Ishikawa (cell line): ENCODE measurements at regions not wholly inside any gene's neighbourhood (a gene's known extent, or its start where the extent isn't known, plus 50 kb on each side); places are given as distances from the start of the nearest gene placed in this dataset.

Source experiments
- CEBPB ChIP-seq: IDR thresholded peaks from 2 replicates; pipeline ENCODE4 v1.6.1; 2012
- EP300 ChIP-seq: IDR thresholded peaks from 2 replicates; pipeline ENCODE4 v1.6.1; 2012; ENCODE audit warnings: borderline replicate concordance
- FOXM1 ChIP-seq: IDR thresholded peaks from 2 replicates; pipeline ENCODE4 v1.6.1; 2012; ENCODE audit warnings: low read depth, borderline replicate concordance
- RAD21 ChIP-seq: IDR thresholded peaks from 2 replicates; pipeline ENCODE4 v1.6.1; 2012; ENCODE audit warnings: low read depth
- REST ChIP-seq: IDR thresholded peaks from 2 replicates; pipeline ENCODE4 v1.6.1; 2012; ENCODE audit warnings: low read depth, mild to moderate bottlenecking
- TAF1 ChIP-seq: IDR thresholded peaks from 2 replicates; pipeline ENCODE4 v1.6.1; 2012; ENCODE audit warnings: low read depth, mild to moderate bottlenecking
- TCF12 ChIP-seq: IDR thresholded peaks from 2 replicates; pipeline ENCODE4 v1.6.1; 2012; ENCODE audit warnings: low read depth
- TEAD4 ChIP-seq: IDR thresholded peaks from 2 replicates; pipeline ENCODE4 v1.6.1; 2012
- USF1 ChIP-seq: IDR thresholded peaks from 2 replicates; pipeline ENCODE4 v1.6.1; 2012
- YY1 ChIP-seq: IDR thresholded peaks from 2 replicates; pipeline ENCODE4 v1.6.1; 2012; ENCODE audit warnings: low read depth
- TF ChIP-seq, protein P1 (sequence below): IDR thresholded peaks from 2 replicates; pipeline ENCODE4 v1.6.1; 2012

GRCh38 chr4:100906973-100907372, 389.2 kb upstream of the EMCN start:
- TF ChIP-seq EP300 (no peak), CEBPB (no peak), USF1 (no peak), FOXM1 (no peak), REST (no peak), RAD21 (no peak), TAF1 (no peak), TCF12 (no peak), YY1 (no peak), TEAD4 (no peak)
- TF ChIP-seq, protein P1, sequence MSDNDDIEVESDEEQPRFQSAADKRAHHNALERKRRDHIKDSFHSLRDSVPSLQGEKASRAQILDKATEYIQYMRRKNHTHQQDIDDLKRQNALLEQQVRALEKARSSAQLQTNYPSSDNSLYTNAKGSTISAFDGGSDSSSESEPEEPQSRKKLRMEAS = no peak
